ENCODE measurements at regions not wholly inside any gene's neighbourhood (a gene's known extent, or its start where the extent isn't known, plus 50 kb on each side); places are given as distances from the start of the nearest gene placed in this dataset.
"Not testable (repeated sequence)": the region's sequence is repeated elsewhere in the genome, so short reads cannot be mapped to it uniquely, and the experiment has no call there.

DNA sequence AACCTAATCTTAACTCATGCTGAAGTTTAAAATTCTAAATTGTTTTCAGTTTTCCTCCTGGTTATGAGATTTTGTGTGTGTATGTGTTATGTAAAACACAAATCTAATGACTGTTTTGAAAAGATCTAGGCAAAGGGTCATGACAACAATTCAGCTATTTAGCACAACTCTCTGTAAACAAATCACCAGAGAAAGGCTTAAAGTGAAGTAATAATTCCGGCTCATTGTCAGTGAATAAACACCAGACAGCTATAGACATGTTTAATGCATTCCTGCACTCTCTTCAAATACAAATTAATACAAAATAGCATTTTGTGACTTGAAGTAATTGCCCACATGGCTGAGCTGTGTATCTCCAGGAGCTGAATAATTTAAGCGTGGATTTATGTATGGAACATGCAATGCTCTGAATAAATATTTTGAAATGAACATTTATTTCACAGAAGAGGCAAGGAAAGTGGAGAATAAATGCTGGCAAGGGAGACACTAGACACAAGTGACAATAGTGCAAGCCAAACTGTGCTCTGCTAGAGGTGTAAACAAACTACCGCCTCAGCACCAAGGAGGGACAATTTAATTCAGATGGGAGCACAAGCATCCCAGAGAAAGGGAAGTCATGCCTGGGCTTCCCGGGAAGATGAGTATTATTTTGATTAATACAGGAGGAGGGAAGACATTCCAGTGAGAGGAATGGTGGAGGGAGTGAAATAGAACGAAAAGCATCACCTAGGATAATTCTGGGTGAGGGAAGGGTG lies 133.6 kb upstream of the XPO1 start:
- no peaks in the 10 kb centered on the region for H3K27me3 ChIP-seq (replicated peaks; ENCODE audit: control insufficient read depth, insufficient read depth, low read length)
- no peaks in the 10 kb centered on the region for H3K36me3 ChIP-seq (ENCODE audit: control insufficient read depth, insufficient read depth, low read length, severe bottlenecking)
- H3K9me3 ChIP-seq (ENCODE audit: control insufficient read depth, low read length) = peaks cover 16% of the 10 kb centered on the region
- H3K4me1 ChIP-seq (ENCODE audit: control insufficient read depth, insufficient read depth, low read length) = peaks cover 25% of the 10 kb centered on the region
- peak overlapping the region; percentile 79 for H3K4me3 ChIP-seq (ENCODE audit: low read length)
- peak overlapping the region; percentile 89 for H3K9ac ChIP-seq (ENCODE audit: low read length)
- DNase-seq (ENCODE audit: low read depth) = peak; percentile 56

GRCh38 chr2:61670591-61671501 lies 132.7 kb upstream of the XPO1 start:
- Histone ChIP-seq H3K9me3 (ENCODE audit: control insufficient read depth, low read length) (peaks cover 15% of the 10 kb centered on the region), H3K36me3 (ENCODE audit: control insufficient read depth, insufficient read depth, low read length, severe bottlenecking) (no peaks in the 10 kb centered on the region), H3K4me1 (ENCODE audit: control insufficient read depth, insufficient read depth, low read length) (peaks cover 27% of the 10 kb centered on the region), H3K27me3 (replicated peaks; ENCODE audit: control insufficient read depth, insufficient read depth, low read length) (no peaks in the 10 kb centered on the region), H3K4me3 (ENCODE audit: low read length) (peak overlapping the region; percentile 79), H3K9ac (ENCODE audit: low read length) (peak overlapping the region; percentile 89)
- peak; percentile 59 for DNase-seq (ENCODE audit: low read depth)

DNA sequence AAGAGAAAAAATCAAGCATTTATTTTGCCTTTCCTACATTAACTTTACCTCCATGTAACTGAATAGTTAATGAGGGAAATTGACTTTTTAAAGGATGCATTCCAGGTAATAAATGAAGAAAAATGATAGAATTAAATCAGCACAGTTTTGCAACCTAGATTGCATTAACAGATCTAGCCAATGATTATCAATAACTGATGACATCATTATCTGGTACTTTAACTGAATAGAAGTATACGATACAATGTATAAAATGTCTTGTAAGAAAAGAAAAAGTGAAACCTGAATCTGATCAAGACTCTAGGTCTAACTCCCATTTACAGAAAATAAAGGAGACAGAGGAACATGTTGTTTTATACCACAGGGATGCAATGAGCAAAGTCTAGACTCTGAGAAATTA lies 126.0 kb upstream of the XPO1 start:
- H3K4me3 ChIP-seq (ENCODE audit: low read length) = no peak overlapping the region
- H3K4me1 ChIP-seq (ENCODE audit: control insufficient read depth, insufficient read depth, low read length) = peaks cover 25% of the 10 kb centered on the region
- no peak overlapping the region for H3K9ac ChIP-seq (ENCODE audit: low read length)
- H3K9me3 ChIP-seq (ENCODE audit: control insufficient read depth, low read length) = no peaks in the 10 kb centered on the region
- DNase-seq (ENCODE audit: low read depth) = no peak
- H3K27me3 ChIP-seq (replicated peaks; ENCODE audit: control insufficient read depth, insufficient read depth, low read length) = no peaks in the 10 kb centered on the region
- no peaks in the 10 kb centered on the region for H3K36me3 ChIP-seq (ENCODE audit: control insufficient read depth, insufficient read depth, low read length, severe bottlenecking)

DNA sequence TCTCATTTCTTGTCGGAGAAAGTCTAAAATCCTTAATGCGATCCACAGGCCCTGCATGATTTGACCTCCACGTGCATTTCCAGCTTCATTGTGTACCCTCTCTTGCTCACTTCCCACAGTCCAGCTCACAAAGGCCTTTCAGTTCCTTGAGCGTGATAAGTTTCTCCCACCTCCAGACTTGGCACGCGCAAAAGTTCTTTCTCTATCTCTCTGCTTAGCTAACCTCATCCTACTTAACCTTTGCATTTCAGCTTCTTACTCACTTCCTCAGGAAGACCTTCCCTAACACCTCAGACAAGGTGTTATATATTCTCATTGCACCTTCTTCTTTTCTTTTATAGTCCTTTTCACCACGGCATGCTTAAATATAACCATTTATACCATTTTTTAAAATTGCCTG lies 124.8 kb upstream of the XPO1 start:
- H3K4me3 ChIP-seq (ENCODE audit: low read length) = no peak overlapping the region
- peaks cover 29% of the 10 kb centered on the region for H3K4me1 ChIP-seq (ENCODE audit: control insufficient read depth, insufficient read depth, low read length)
- H3K9me3 ChIP-seq (ENCODE audit: control insufficient read depth, low read length) = no peaks in the 10 kb centered on the region

GRCh38 chr2:61660511-61661388 lies 122.6 kb upstream of the XPO1 start:
- H3K36me3 ChIP-seq (ENCODE audit: control insufficient read depth, insufficient read depth, low read length, severe bottlenecking) = no peaks in the 10 kb centered on the region
- peak; percentile 8 for DNase-seq (ENCODE audit: low read depth)
- H3K9ac ChIP-seq (ENCODE audit: low read length) = peak overlapping the region; percentile 67
- no peak overlapping the region for H3K4me3 ChIP-seq (ENCODE audit: low read length)
- peaks cover 24% of the 10 kb centered on the region for H3K4me1 ChIP-seq (ENCODE audit: control insufficient read depth, insufficient read depth, low read length)
- no peaks in the 10 kb centered on the region for H3K27me3 ChIP-seq (replicated peaks; ENCODE audit: control insufficient read depth, insufficient read depth, low read length)
- H3K9me3 ChIP-seq (ENCODE audit: control insufficient read depth, low read length) = no peaks in the 10 kb centered on the region

More for the DNA sequence above, 124.8 kb upstream of the XPO1 start:
- Histone ChIP-seq H3K9ac (ENCODE audit: low read length) (no peak overlapping the region), H3K27me3 (replicated peaks; ENCODE audit: control insufficient read depth, insufficient read depth, low read length) (no peaks in the 10 kb centered on the region), H3K36me3 (ENCODE audit: control insufficient read depth, insufficient read depth, low read length, severe bottlenecking) (no peaks in the 10 kb centered on the region)
- DNase-seq (ENCODE audit: low read depth) = no peak

DNA sequence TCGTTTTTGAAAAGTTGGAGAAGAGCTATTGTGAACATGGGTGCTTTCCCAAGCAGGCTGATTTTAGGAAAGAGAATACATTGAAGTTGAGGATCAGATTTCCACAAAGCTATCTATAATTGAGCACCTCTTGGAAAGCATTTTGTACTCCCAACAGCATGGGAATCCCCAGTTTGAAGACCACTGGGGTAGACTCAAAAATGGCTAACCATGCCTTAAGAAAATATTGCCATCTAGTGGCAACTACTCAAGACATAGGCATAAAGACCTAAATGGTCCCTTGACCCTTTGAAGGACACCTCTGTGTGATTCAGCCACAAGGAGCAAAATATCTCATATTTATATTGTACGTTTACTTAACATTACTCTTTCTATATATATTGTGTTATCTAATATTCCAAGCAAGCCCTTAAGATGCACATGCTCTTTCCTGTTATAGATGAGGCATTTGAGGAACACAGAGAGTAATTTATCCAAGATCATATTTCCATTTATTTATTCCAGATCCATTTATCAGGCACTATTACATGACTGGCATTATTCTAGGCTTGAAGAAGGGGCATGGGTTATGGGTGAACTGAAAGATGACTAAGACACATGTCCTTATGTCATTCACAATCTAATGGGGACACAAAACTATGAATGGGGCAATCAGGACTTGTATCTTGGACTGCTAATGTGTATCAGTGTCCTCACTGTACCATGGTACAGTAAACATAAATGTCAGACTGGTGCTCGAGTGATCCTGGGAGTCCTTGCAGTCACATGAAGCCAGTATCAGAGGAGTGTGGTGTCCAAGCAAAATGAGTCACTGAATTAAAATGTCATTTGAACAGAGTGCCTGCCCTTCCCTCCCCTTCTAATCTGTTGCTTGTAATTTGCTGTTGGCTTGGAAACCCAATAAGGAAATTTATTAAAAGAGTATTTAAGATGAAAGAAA lies 121.0 kb upstream of the XPO1 start:
- Histone ChIP-seq H3K27me3 (replicated peaks; ENCODE audit: control insufficient read depth, insufficient read depth, low read length) (no peaks in the 10 kb centered on the region), H3K36me3 (ENCODE audit: control insufficient read depth, insufficient read depth, low read length, severe bottlenecking) (no peaks in the 10 kb centered on the region), H3K9ac (ENCODE audit: low read length) (peak overlapping the region; percentile 67), H3K4me3 (ENCODE audit: low read length) (peak overlapping the region; percentile 52), H3K4me1 (ENCODE audit: control insufficient read depth, insufficient read depth, low read length) (peaks cover 24% of the 10 kb centered on the region), H3K9me3 (ENCODE audit: control insufficient read depth, low read length) (no peaks in the 10 kb centered on the region)
- DNase-seq (ENCODE audit: low read depth) = peak; percentile 82

DNA sequence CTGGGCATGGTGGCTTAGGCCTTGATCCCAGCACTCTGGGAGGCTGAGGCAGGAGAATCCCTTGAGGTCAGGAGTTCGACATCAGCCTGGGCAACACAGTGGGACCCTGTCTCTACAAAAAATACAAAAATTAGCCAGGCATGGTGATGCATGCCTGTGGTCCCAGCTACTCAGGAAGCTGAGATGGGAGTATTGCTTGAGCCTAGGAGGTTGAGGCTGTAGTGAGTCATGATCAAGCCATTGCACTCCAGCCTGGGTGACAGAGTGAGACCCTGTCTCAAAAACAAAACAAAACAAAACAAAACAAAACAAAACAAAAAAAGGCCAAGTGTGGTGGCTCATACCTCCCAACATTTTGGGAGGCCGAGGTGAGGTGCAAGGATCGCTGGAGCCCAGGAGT lies 111.8 kb upstream of the XPO1 start:
- not testable (repeated sequence) for H3K4me3 ChIP-seq (ENCODE audit: low read length); H3K9ac ChIP-seq (ENCODE audit: low read length); H3K9me3 ChIP-seq (ENCODE audit: control insufficient read depth, low read length); H3K27me3 ChIP-seq (replicated peaks; ENCODE audit: control insufficient read depth, insufficient read depth, low read length); H3K4me1 ChIP-seq (ENCODE audit: control insufficient read depth, insufficient read depth, low read length); H3K36me3 ChIP-seq (ENCODE audit: control insufficient read depth, insufficient read depth, low read length, severe bottlenecking); DNase-seq (ENCODE audit: low read depth)

DNA sequence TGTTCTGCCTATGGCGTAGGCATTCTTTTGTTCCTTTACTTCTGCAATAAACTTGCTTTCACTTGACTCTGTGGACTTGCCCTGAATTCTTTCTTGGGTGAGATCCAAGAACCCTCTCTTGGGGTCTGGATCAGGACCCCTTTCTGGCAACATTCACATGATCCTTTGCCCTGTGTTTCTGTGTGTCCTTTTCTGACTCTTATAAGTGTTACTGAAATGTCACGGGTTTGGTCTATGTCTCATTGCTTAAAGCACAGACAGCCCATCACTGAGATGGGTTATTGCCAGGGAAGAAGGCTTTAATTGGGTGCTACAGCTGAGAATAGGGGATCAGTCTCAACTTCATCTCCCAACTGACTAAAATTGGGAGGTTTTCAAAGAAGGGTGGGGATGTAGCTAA lies 110.9 kb upstream of the XPO1 start:
- H3K9ac ChIP-seq (ENCODE audit: low read length) = no peak overlapping the region
- no peaks in the 10 kb centered on the region for H3K36me3 ChIP-seq (ENCODE audit: control insufficient read depth, insufficient read depth, low read length, severe bottlenecking)
- H3K9me3 ChIP-seq (ENCODE audit: control insufficient read depth, low read length) = no peaks in the 10 kb centered on the region
- H3K4me3 ChIP-seq (ENCODE audit: low read length) = no peak overlapping the region
- H3K27me3 ChIP-seq (replicated peaks; ENCODE audit: control insufficient read depth, insufficient read depth, low read length) = no peaks in the 10 kb centered on the region
- no peaks in the 10 kb centered on the region for H3K4me1 ChIP-seq (ENCODE audit: control insufficient read depth, insufficient read depth, low read length)
- no peak for DNase-seq (ENCODE audit: low read depth)

DNA sequence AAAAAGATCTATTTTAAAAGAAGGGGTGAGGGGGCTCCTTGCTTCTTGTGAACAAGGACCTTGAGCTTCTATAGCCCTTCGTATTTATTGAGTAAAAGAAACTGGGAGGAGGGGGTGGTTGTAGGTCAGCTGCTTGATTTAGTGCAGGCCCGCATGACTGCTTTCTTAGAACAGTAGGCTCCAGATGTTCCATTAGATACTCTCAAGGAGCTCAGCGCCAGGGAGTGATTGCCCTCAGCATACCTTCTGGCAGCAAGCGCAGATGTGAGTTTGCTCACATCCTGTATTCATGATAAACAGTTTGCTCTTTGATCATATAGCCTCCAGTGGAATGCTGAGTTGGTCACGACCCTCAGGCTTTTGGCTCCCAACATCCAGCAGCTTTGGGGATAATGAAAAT lies 108.9 kb upstream of the XPO1 start:
- Histone ChIP-seq H3K4me1 (ENCODE audit: control insufficient read depth, insufficient read depth, low read length) (no peaks in the 10 kb centered on the region), H3K9ac (ENCODE audit: low read length) (no peak overlapping the region), H3K9me3 (ENCODE audit: control insufficient read depth, low read length) (no peaks in the 10 kb centered on the region), H3K27me3 (replicated peaks; ENCODE audit: control insufficient read depth, insufficient read depth, low read length) (no peaks in the 10 kb centered on the region), H3K4me3 (ENCODE audit: low read length) (no peak overlapping the region), H3K36me3 (ENCODE audit: control insufficient read depth, insufficient read depth, low read length, severe bottlenecking) (no peaks in the 10 kb centered on the region)
- no peak for DNase-seq (ENCODE audit: low read depth)

DNA sequence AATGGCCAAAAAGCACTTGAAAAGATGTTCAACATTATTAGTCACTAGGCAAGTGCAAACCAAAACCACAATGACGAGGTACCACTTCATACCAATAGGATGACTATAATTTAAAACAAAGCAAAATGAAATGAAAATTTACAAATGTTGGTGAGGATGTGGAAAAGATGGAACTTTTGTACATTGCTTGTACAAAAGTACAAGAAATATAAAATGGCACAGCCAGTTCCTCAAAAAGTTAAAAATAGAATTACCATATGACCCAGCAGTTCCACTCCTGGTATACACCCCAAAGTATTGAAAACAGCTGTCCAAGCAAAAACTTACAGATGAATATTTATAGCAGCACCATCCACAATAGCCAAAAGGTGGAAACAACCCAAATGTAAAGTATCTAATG lies 107.8 kb upstream of the XPO1 start:
- H3K36me3 ChIP-seq (ENCODE audit: control insufficient read depth, insufficient read depth, low read length, severe bottlenecking) = no peaks in the 10 kb centered on the region
- no peak overlapping the region for H3K4me3 ChIP-seq (ENCODE audit: low read length)
- H3K27me3 ChIP-seq (replicated peaks; ENCODE audit: control insufficient read depth, insufficient read depth, low read length) = no peaks in the 10 kb centered on the region
- H3K4me1 ChIP-seq (ENCODE audit: control insufficient read depth, insufficient read depth, low read length) = no peaks in the 10 kb centered on the region
- DNase-seq (ENCODE audit: low read depth) = peak; percentile 78
- no peak overlapping the region for H3K9ac ChIP-seq (ENCODE audit: low read length)
- no peaks in the 10 kb centered on the region for H3K9me3 ChIP-seq (ENCODE audit: control insufficient read depth, low read length)
